PFSK-1 (cell line): ENCODE measurements at regions not wholly inside any gene's neighbourhood (a gene's known extent, or its start where the extent isn't known, plus 50 kb on each side); places are given as distances from the start of the nearest gene placed in this dataset.

ENCODE experiments used
- FOXP2 ChIP-seq: optimal IDR thresholded peaks from 2 replicates; pipeline ENCODE3; 2011; ENCODE audit warnings: borderline replicate concordance, control low read depth, inconsistent platforms; ENCODE audit not compliant: insufficient read depth; ENCODE audit errors: extremely low read length, extremely low read depth
- POLR2AphosphoS5 ChIP-seq: IDR thresholded peaks from 2 replicates; pipeline ENCODE4 v1.6.1; 2012; ENCODE audit warnings: low read depth, mild to moderate bottlenecking, control low read depth, low read length, moderate library complexity
- SIN3A ChIP-seq: IDR thresholded peaks from 2 replicates; pipeline ENCODE4 v1.6.1; 2012; ENCODE audit warnings: mild to moderate bottlenecking, low read length, moderate library complexity, borderline replicate concordance; ENCODE audit not compliant: insufficient read depth
- TAF1 ChIP-seq: IDR thresholded peaks from 2 replicates; pipeline ENCODE4 v1.6.1; 2012; ENCODE audit warnings: low read length, control low read depth, borderline replicate concordance; ENCODE audit not compliant: insufficient read depth
- TF ChIP-seq, protein P1 (sequence below), 2 experiments: IDR thresholded peaks; 2 replicates each; pipeline versions ENCODE4 v1.6.1 to v1.8.0; 2011 to 2012; ENCODE audit warnings: low read depth in 2 of 2, low read length in 2 of 2, control low read depth in 1 of 2, inconsistent platforms in 1 of 2, mild to moderate bottlenecking in 1 of 2, moderate library complexity in 1 of 2; ENCODE audit not compliant: insufficient read depth in 1 of 2

DNA sequence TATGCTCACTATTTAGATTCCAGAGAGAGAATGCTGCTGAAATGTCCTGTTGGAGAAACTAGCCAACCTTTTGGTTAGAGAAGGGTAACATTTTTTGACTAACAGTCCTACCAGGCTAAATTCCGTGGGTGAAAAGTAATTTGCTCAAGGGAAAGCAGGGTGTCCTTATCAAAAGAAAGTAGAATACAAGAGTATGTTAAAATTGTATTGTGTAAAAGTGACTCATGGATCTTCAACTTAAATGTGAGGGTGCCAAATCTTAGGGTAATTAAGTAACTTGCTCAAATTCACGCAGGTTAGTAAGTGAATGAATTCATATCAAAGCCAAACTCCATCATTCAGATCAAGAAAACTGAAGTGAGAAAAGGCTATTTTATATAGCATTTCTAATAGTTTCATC, 81.7 kb downstream of the PCDH7 start:
- TF ChIP-seq POLR2AphosphoS5 (no peak), TAF1 (no peak), FOXP2 (no peak), SIN3A (no peak)
- TF ChIP-seq, protein P1, sequence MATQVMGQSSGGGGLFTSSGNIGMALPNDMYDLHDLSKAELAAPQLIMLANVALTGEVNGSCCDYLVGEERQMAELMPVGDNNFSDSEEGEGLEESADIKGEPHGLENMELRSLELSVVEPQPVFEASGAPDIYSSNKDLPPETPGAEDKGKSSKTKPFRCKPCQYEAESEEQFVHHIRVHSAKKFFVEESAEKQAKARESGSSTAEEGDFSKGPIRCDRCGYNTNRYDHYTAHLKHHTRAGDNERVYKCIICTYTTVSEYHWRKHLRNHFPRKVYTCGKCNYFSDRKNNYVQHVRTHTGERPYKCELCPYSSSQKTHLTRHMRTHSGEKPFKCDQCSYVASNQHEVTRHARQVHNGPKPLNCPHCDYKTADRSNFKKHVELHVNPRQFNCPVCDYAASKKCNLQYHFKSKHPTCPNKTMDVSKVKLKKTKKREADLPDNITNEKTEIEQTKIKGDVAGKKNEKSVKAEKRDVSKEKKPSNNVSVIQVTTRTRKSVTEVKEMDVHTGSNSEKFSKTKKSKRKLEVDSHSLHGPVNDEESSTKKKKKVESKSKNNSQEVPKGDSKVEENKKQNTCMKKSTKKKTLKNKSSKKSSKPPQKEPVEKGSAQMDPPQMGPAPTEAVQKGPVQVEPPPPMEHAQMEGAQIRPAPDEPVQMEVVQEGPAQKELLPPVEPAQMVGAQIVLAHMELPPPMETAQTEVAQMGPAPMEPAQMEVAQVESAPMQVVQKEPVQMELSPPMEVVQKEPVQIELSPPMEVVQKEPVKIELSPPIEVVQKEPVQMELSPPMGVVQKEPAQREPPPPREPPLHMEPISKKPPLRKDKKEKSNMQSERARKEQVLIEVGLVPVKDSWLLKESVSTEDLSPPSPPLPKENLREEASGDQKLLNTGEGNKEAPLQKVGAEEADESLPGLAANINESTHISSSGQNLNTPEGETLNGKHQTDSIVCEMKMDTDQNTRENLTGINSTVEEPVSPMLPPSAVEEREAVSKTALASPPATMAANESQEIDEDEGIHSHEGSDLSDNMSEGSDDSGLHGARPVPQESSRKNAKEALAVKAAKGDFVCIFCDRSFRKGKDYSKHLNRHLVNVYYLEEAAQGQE (IDR thresholded peaks at IDR 0.05; ENCODE audit: insufficient read depth in 1 of 2, low read depth in 2 of 2, low read length in 2 of 2): no peak

GRCh38 chr4:30802622-30803323, 82.6 kb downstream of the PCDH7 start:
- TF ChIP-seq TAF1: no peak
- no peak for TF ChIP-seq FOXP2
- TF ChIP-seq SIN3A: no peak
- TF ChIP-seq, protein P1 (IDR thresholded peaks at IDR 0.05; ENCODE audit: insufficient read depth in 1 of 2, low read depth in 2 of 2, low read length in 2 of 2): no peak
- TF ChIP-seq POLR2AphosphoS5: no peak

DNA sequence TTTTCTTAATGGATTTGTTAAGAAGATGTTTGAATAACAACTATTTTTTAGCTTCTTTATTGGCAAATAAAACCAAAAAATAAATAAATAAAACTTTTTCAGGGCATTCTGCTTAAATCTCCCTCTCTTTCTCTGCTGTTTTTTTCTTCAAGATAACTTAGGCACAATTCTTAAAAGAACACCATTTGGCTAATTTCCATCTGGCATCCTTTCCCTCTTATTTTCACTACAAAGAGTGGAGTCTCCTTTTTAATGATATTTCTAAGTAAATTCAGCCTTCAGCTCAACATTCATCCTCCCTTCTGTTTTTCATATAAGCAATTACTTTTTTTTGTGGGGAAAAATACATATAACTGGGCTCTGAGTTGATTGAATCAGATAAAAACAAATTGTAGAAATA, 88.1 kb downstream of the PCDH7 start:
- TF ChIP-seq TAF1 (no peak), POLR2AphosphoS5 (no peak), SIN3A (no peak), FOXP2 (no peak)
- TF ChIP-seq, protein P1 (IDR thresholded peaks at IDR 0.05; ENCODE audit: insufficient read depth in 1 of 2, low read depth in 2 of 2, low read length in 2 of 2): no peak

DNA sequence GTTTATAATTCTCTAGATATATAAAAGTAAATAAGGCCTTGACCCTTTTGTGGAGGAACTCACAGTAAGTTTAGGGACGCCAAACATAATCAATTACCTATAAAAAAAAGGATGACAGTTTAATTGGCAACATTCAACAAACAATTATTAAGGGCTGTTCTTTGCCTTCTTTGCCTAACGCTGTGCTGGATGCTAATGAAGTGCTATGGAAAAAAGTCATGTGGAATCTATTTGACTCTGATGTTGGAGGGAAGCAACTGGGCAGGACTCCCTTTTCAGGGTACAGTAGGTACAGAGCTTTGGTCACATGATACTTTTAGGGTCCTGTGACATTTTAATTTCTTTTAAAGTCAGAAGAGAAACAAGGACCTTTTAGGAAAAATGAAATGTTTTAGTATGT, 91.1 kb downstream of the PCDH7 start:
- TF ChIP-seq TAF1 (no peak), POLR2AphosphoS5 (no peak), FOXP2 (no peak), SIN3A (no peak)
- TF ChIP-seq, protein P1 (IDR thresholded peaks at IDR 0.05; ENCODE audit: insufficient read depth in 1 of 2, low read depth in 2 of 2, low read length in 2 of 2): no peak

DNA sequence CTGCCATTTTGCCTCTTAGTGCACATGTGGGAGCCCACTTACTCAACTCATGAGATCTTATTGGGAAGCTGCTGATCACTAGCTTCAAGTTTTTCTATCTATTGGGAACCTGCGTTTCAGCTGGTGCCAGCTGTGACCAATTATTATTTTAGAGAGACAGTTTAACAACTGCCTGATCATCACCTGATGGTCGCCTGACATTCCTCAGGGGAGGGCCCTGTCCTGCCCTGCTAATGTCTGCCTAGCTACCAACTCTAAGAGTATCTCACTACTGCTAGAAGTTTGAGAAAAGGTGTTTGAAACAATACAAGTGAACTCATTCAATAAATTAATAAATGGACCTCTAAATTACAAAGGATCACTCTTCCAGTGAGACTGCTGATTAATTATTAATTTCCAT, 95.5 kb downstream of the PCDH7 start:
- TF ChIP-seq, protein P1 (IDR thresholded peaks at IDR 0.05; ENCODE audit: insufficient read depth in 1 of 2, low read depth in 2 of 2, low read length in 2 of 2): no peak
- no peak for TF ChIP-seq POLR2AphosphoS5
